HG02970 (cell line): ENCODE measurements at regions not wholly inside any gene's neighbourhood (a gene's known extent, or its start where the extent isn't known, plus 50 kb on each side); places are given as distances from the start of the nearest gene placed in this dataset.
"Not testable (repeated sequence)": the region's sequence is repeated elsewhere in the genome, so short reads cannot be mapped to it uniquely, and the experiment has no call there.

ENCODE experiments used
- ATAC-seq: cut with Tn5 transposase; IDR thresholded peaks from one replicate; pipeline ENCODE4 v1.9.1; 2021; ENCODE audit warnings: mild to moderate bottlenecking, moderate library complexity, moderate number of reproducible peaks; ENCODE audit not compliant: unreplicated experiment, low FRiP score

DNA sequence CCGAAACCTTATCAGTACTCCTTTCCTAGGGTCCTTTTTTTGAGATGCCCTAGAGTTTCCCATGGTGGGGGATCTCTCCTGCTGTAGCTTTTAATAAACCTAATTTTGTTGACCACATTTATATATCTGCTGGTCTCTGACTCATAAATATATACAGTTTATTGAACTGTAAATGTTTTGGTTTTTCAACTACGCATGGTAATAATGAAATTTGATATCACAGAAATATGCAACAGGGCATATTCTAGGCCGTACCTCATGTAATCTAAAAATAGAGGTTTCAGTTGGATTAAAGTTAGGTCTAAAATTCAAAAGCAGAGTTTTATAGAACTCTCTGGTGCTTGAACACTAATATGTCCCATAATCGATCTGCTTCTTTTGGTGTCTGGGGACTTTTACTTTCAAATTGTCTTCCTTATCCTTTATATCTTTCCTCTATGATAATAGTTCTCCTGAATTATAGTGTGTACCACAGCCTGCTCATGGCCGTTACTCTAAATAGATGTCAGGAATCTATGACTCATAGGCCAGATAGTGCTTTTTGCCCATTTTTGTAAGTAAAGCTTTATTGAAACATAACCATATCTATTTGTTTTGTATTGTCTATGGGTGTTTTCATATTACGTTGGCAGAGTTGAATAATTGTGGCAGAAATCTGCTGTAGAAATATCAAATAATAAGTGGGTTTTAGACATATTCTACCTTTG, 324.8 kb upstream of the PCDH9 start:
- no peak for ATAC-seq

DNA sequence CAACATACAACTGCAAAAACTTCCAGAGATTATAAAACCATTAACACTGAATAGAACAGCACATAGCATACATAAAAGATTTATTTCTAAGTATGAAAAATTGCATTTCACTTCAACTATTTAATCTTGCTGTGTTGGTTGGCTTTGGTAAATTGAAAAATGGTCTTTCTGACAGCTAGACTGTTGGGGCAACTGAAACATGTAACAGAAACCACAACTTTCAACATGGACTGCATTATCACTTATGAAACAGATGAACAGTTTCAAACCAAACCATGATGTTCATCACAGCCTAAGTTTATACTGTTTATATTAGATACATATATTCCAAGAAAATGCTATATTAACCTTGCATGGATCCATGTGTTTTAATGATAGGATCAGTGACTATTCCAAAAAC, 324.1 kb upstream of the PCDH9 start:
- no peak for ATAC-seq

DNA sequence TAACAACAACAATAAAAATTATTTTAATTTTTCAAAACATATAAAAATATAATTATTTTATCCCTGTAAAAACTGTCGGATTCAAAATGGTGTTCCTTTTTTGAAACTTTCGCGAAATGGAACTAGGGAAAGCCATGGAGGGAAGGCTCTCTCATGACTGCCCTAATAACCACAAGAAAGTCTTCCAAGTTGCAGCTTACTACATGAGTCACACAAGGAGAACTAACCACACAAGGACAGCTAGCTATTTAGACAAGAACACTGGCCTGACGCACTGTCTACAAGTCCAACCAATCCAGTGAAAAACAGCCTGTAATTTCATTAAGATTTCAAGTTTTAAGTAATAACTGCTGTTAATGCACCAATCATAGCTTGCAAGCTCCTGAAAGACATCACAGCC, 319.2 kb upstream of the PCDH9 start:
- ATAC-seq, result no peak

DNA sequence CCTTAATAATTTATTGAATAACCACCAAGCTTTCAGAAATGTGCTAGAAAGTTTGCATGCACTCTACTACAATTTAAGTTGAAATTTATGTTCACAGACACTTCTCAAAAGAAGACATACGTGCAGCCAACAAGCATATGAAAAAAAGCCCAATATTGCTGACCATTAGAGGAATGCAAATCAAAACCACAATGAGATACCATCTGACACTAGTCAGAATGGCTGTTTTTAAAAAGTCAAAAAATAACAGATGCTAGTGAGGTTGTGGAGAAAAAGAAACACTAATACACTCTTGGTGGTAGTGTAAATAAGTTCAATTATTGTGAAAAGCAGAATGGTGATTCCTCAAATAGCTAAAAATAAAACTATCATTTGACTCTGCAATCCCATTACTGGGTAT, 308.8 kb upstream of the PCDH9 start:
- no peak for ATAC-seq

DNA sequence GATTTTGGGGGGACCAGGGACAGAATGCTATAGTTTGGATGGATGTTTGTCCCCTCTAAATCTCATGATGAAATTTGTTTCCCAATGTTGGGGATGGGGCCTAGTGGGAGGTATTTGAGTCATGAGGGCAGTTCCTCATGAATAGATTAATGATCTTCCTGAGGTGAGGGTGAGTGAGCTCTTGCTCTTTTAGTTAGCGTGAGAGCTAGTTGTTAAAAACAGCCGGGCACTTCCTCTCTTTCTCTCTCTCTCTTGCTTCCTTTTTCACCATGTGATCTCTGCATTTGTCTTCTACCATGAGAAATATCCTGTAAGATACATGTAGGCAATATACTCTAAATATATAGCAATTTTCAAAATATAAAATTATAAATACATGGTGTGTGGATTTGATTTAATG, 290.8 kb upstream of the PCDH9 start:
- no peak for ATAC-seq

DNA sequence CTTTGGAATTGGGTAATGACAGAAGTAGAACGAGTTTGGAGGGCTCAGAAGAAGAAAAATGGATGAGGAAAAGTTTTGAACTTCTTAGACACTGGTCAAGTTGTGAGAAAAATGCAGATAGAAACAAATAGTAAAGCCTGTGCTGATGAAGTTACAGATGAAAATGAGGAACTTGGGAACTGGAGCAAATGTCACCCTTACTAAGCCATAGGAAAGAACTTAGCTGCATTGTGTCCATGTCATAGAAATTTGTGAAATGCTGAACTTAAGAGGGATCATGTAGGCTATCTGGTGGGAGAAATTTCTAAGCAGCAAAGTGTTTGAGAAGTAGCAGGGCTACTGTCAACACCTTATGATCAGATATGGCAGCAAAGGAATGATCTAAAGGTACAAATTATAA, 289.2 kb upstream of the PCDH9 start:
- ATAC-seq, result no peak

DNA sequence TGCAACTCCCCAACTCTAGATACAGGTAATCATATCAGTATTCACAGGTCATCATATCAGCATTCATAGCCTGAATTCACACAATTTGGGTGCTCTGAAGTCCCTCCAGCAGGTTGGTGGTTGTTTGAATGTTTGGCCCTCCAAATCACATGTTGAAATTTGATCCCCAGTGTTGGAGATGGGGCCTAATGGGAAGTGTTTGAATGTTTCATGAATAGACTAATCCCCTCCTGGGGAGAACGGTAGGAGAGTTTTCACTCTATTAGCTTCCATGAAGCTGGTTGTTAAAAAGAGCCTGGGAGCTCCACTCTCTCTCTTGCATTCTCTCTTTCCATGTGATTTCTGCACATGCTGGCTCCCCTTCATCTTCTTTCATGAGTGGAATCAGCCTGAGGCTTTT, 288.6 kb upstream of the PCDH9 start:
- no peak for ATAC-seq

DNA sequence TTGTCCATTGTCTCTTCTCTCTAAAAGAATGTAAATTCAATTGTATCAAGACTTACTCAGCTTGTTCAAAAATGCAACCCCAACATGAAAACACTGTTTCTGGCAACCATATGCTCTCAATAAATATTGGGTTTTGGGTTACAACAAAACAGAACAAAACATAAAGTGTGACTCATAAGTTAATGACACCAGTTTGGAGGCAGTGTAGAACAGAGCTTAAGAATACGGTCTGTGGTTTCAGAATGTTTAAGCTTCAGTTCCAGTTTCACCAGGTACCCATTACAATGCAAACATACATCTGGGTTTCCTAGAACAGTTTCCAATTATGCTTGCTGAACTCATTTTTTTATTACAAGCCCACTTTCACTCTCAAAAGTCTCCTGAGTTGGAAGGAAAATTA, 285.8 kb upstream of the PCDH9 start:
- peak; percentile 90 for ATAC-seq

DNA sequence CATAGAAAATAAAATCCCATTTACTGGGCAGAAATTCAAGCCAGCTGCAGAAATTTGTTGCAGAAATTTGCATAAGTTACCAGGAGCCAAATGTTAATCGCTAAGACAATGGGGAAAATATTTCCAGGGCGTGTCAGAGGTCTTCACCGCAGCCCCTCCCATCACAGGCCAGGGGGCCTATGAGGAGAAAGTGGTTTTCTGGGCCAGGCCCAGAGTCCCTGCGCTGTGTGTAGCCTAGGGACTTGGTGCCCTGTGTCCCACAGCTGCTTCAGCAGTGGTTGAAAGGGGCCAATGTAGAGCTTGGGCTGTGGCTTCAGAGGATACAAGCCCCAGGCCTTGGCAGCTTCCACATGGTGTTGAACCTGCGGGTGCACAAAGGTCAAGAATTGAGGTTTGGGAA, 278.9 kb upstream of the PCDH9 start:
- no peak for ATAC-seq

DNA sequence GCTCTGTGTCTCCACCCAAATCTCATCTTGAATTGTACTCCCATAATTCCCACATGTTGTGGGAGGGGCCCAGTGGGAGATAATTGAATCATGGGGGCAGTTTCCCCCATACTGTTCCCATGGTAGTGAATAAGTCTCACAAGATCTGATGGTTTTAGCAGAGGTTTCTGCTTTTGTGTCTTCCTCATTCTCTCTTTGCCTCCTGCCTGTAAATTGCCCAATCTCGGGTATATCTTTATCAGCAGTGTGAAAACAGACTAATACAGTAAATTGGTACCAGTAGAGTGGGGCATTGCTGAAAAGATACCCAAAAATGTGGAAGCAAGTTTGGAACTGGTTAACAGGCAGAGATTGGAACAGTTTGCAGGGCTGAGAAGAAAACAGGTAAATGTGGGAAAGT, 278.1 kb upstream of the PCDH9 start:
- not testable (repeated sequence) for ATAC-seq

DNA sequence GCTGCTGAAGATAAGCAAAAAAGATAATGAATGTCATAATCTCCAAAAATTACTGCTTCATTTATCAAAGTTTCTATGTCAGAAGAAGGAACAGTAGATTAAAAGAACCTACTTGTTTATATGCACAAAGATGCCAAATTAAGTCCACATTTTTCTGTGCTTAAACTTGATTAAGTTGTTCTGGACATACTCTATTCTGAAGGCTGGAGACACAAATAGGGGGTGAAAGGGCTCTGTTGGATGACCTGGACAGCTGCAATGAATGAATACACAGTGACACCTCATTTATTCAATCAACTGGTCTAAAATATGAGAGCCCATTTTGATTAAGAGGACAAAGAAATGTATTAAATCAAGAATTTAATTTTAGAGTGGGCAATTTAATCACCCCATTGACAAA, 276.3 kb upstream of the PCDH9 start:
- ATAC-seq, result no peak

DNA sequence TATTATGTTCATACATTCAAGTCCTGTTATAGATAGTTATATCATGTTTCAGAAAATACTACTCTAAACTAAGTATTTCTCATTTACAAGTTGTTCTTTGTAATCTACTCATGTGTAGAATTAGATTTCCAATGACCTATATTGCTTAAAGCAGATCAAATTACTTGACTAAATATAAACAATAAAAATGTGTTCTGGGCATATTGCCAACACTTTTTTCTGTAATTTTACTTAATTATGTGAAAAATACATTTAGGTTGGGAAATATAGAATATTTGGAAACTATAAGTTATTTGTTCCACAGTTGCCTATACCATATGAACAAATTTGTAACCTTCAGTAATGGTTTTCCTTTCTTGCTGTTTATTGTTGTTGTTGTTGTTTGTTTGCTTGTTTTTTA, 275.2 kb upstream of the PCDH9 start:
- no peak for ATAC-seq

DNA sequence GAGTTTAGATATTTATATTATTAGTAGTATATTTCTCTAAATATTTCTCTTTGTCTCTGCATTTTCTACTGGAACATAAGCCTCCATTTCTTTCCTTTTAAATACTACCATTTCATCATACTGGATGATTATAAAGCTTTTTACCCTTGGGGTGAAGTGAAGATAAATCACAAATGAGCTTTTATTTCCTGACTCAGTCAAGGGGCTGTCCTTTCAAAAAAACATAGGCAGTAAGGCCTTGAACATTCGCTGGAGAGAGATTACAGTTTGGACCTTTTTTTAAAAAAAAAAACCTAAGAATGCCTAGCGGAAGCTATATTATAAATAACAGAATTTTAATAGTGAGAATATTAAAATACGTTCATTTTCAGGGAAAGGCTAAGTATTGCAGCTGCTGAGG, 268.8 kb upstream of the PCDH9 start:
- ATAC-seq, result no peak

DNA sequence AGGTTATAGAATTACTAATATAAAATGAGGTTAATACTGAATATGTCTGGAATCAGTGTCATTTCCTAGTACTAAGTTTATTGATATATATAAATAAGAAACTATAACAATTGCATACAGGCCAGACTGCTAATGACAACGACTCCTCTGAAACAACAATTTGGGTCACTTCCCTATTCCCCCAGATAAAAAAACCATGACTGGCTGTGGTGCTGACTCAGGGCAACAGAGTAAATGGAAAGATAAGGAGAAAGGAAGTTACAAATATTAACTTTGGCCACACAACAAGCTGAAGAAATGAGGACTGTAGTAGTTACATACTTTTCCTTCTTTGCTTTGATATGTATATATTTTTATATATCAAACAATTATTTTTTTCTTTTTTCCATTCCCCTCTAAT, 263.7 kb upstream of the PCDH9 start:
- ATAC-seq, result no peak

DNA sequence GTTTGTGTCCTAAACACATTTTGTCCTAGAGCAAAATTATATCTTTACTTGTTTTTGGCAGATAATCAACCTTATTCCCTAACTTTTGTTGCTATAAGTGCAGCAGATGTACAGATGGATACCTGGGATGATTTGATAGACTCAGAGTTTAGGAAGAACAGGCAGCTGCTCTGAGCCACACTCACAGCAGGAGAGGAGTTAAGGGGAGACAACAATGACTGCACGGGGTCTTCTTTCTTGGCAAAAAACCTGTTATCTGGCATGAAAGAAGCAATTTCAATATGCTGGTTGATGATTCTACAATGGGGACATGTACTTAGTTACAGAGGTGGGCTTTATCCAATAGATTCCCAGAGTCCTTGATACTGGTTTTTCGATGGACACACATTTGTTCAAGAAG, 258.9 kb upstream of the PCDH9 start:
- ATAC-seq, result no peak

DNA sequence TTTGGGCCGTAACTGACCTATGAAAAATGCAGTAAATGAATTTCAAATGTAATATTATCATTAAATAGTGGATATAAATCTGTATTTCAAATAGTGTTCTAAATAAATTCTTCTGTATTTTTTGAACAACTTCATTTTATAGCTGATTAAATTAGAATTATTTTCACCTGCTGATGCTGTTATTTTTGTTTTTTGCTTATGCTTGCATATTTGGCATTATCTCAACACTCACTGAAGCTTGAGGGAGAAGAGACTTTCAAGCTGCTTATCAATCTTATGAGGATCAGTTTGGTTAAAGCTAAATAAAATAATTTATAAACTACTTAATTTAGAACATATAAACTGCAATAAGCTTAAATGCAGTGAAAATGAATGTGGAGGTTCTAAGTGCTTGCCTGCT, 251.3 kb upstream of the PCDH9 start:
- no peak for ATAC-seq

DNA sequence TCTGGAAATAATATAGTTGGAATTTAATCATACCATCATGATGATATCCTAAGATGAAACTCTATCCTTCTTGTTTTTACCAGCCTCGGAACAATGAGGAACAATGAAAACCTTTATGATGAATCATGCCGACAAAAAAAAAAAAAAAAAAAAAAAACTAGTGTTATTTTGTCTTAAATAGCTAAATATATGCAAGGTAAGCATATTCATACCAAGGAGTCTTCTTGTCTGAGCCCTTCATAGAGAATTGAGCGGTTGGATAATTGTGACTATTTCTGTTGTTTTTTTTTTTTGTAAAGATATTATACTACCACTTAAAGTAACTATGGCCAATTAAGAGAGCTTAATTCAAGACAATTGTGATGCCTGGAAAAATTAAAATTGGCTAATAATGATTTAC, 244.0 kb upstream of the PCDH9 start:
- ATAC-seq, result no peak

DNA sequence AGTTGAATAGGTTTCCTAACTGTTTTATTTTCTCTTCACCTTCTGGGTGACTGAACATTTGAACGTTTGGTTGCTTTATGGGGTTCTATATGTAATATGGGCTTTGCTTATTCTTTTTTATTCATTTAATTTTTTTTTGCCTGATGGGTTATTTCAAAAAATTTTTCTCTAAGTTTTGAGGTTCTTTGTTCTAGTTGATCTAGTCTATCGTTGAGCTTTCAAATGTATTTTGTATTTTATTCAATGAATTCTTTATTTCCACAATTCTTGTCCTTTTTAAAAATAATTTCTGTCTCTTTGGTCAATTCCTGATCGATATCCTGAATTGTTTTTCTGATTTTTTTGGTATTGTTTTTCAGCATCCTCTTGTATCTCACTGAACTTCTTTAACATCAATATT, 239.5 kb upstream of the PCDH9 start:
- no peak for ATAC-seq

DNA sequence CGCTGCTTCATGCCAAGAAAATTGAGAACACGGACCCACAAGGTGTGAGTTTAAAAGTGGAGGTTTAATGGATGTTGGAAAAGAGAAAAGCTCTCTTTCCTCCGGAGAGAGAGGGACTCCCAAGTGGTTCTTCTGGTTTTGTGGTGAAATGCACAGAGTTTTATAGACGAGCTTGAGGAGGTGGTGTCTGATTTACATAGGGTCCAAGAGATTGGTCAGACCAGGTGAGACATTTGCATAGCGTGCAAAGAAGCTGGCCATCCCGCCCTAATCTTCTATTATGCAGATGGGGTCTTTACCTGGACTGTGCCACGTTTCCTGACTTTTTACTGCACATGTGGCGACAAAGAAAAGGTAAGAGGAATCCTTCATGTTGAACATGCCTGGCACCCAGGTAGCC, 236.4 kb upstream of the PCDH9 start:
- ATAC-seq, result no peak

DNA sequence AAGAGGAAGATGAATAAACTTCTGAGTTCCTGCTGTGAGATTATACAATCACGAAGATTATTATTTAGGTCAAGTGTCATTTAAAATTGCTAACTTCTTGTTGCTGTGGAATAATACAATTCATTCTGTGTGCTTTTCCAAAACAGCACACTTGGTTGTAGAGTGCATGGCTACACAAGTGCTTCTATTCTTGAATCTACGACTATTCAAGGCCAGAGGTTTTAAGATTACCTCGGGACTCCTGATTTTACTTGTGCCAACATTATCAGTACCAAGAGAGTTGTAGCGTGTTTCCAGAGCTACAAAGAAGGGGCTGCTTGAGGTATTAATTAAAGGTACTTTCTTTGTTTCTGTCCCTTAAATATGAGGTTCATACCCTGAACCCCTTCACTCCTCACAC, 234.0 kb upstream of the PCDH9 start:
- ATAC-seq, result no peak

DNA sequence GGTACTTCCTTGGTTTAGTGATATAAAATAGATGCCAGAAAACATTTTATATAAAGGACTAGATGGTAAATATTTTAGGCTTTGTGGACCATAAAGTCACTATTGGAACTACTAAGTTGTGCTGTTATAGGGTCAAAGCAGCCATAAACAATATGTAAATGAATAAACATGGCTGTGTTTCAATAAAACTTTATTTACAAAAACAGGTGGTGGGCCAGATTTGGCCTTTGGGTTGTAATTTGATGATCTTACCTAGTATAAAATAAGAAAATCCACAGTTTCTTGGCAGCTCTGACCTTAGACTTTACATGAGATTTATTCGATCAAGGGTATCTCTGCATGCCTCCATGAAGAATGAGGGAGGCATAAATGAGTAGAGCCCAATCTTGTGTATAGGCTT, 232.0 kb upstream of the PCDH9 start:
- ATAC-seq, result no peak

DNA sequence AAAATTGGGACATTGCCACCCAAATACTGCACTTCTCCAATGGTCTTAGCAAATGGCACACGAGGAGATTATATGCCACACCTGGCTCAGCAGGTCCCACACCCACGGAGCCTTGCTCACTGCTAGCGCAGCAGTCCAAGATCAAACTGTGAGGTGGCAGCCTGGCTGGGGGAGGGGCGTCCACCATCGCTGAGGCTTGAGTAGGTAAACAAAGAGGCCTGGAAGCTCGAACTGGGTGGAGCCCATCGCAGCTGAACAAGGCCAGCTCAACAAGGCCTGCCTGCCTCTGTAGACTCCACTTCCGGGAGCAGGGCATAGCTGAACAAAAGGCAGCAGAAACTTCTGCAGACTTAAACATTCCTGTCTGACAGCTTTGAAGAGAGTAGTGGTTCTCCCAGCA, 222.4 kb upstream of the PCDH9 start:
- not testable (repeated sequence) for ATAC-seq

DNA sequence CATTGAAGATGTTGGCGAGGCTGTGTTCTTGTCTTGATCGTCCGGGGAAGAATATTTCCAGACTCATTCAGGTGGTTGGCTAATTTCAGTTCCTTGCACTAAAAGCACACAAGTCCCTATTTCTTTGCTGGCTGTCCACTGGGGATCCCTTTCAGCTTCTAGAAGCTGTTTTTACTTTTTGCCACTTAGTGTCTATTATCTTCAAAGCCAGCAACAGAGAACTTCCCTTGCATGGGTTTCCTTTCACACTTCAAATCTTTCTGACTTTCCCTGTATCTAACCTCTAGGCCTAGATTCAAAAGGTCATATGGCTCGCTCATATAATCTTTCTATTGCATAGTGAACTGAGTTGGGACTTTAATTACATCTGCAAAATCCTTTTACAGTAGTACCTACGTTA, 215.3 kb upstream of the PCDH9 start:
- ATAC-seq, result no peak
